GM12874 (cell line): ENCODE measurements at regions not wholly inside any gene's neighbourhood (a gene's known extent, or its start where the extent isn't known, plus 50 kb on each side); places are given as distances from the start of the nearest gene placed in this dataset.

Experiments
- CTCF ChIP-seq: IDR thresholded peaks from 2 replicates; pipeline ENCODE4 v1.5.1; 2011; ENCODE audit warnings: low read depth, mild to moderate bottlenecking, control low read depth, low read length, moderate library complexity; ENCODE audit not compliant: insufficient read depth

- no peak for TF ChIP-seq CTCF
Measured at GRCh38 chr7:125506331-125506730, 576.7 kb upstream of the POT1 start.

GRCh38 chr7:125504848-125505247, 575.2 kb upstream of the POT1 start:
- TF ChIP-seq CTCF: no peak

- TF ChIP-seq CTCF: no peak
Measured at GRCh38 chr7:125495997-125496396, 566.4 kb upstream of the POT1 start.

- TF ChIP-seq CTCF: no peak
Measured at GRCh38 chr7:125492521-125492920, 562.9 kb upstream of the POT1 start.

GRCh38 chr7:125491137-125491536, 561.5 kb upstream of the POT1 start:
- TF ChIP-seq CTCF: no peak

- TF ChIP-seq CTCF: no peak
Measured at GRCh38 chr7:125490167-125490566, 560.5 kb upstream of the POT1 start.

GRCh38 chr7:125485223-125485622, 555.6 kb upstream of the POT1 start:
- TF ChIP-seq CTCF: no peak

- TF ChIP-seq CTCF: no peak
Measured at GRCh38 chr7:125484755-125485154, 555.1 kb upstream of the POT1 start.
